Lower lobe of right lung (tissue), 2 donors: ENCODE measurements at regions not wholly inside any gene's neighbourhood (a gene's known extent, or its start where the extent isn't known, plus 50 kb on each side); places are given as distances from the start of the nearest gene placed in this dataset.

ENCODE experiments used
- ATAC-seq, 2 donors: fragments of 200-7000 bp; cut with Tn5 transposase; one replicate each; pipeline ENCODE4 v1.9.1; 2020 to 2022; ENCODE audit warnings: mild to moderate bottlenecking in 2 of 2, moderate library complexity in 2 of 2
- DNase-seq: peaks from one replicate; pipeline ENCODE4 v3.0.0-alpha.2; 2020
- H3K27ac ChIP-seq: fragments of 200-600 bp; one replicate; pipeline ENCODE4 v1.8.0; 2022
- H3K27me3 ChIP-seq: fragments of 200-600 bp; one replicate; pipeline ENCODE4 v1.8.0; 2022; ENCODE audit warnings: low read depth
- H3K36me3 ChIP-seq: fragments of 200-600 bp; one replicate; pipeline ENCODE4 v1.8.0; 2022; ENCODE audit warnings: mild to moderate bottlenecking
- H3K4me1 ChIP-seq: fragments of 200-600 bp; one replicate; pipeline ENCODE4 v1.8.0; 2022
- H3K4me3 ChIP-seq: fragments of 200-600 bp; one replicate; pipeline ENCODE4 v1.8.0; 2022; ENCODE audit warnings: mild to moderate bottlenecking
- H3K9me3 ChIP-seq: fragments of 200-600 bp; one replicate; pipeline ENCODE4 v1.8.0; 2022
- intact Hi-C: fragments of 100-400 bp; cut with DNase I; formaldehyde crosslinking; loops from one replicate; pipeline ENCODE4 v1.11.0; 2022
- TF ChIP-seq, protein P1 (sequence below): fragments of 200-600 bp; IDR thresholded peaks from one replicate; pipeline ENCODE4 v1.8.0; 2022; ENCODE audit warnings: antibody characterized with exemption, mild to moderate bottlenecking
- donor health status: DM: no; HTN: yes; CAD: no; lungs with severe emphysema.

DNA sequence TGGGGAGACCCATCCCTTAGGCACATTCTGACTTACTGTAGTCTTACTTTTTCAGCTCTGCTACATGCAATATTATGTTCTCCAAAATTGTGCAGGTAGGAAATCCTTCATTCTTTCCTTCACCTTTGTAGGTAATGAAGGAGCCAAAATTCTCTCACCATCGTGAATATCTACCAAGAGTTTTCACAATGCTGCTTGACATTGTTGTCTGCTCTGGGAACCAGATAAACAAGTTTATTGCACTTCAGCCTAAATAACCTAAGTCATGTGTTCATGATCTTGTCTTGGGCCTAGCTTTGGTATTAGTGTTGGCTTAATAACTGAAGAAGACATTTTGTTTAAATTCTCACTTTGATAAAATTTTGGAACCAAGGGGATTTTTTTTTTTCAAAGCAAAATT lies 110.8 kb upstream of the ELAC2 start:
- DNase-seq (no peak), ATAC-seq (no peak)
- Histone ChIP-seq H3K36me3 (no peaks in the 10 kb centered on the region), H3K9me3 (no peaks in the 10 kb centered on the region), H3K27ac (no peak overlapping the region), H3K27me3 (no peaks in the 10 kb centered on the region), H3K4me3 (no peak overlapping the region), H3K4me1 (no peaks in the 10 kb centered on the region)
- intact Hi-C loops = no loop called here
- TF ChIP-seq, protein P1, sequence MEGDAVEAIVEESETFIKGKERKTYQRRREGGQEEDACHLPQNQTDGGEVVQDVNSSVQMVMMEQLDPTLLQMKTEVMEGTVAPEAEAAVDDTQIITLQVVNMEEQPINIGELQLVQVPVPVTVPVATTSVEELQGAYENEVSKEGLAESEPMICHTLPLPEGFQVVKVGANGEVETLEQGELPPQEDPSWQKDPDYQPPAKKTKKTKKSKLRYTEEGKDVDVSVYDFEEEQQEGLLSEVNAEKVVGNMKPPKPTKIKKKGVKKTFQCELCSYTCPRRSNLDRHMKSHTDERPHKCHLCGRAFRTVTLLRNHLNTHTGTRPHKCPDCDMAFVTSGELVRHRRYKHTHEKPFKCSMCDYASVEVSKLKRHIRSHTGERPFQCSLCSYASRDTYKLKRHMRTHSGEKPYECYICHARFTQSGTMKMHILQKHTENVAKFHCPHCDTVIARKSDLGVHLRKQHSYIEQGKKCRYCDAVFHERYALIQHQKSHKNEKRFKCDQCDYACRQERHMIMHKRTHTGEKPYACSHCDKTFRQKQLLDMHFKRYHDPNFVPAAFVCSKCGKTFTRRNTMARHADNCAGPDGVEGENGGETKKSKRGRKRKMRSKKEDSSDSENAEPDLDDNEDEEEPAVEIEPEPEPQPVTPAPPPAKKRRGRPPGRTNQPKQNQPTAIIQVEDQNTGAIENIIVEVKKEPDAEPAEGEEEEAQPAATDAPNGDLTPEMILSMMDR = no peak

DNA sequence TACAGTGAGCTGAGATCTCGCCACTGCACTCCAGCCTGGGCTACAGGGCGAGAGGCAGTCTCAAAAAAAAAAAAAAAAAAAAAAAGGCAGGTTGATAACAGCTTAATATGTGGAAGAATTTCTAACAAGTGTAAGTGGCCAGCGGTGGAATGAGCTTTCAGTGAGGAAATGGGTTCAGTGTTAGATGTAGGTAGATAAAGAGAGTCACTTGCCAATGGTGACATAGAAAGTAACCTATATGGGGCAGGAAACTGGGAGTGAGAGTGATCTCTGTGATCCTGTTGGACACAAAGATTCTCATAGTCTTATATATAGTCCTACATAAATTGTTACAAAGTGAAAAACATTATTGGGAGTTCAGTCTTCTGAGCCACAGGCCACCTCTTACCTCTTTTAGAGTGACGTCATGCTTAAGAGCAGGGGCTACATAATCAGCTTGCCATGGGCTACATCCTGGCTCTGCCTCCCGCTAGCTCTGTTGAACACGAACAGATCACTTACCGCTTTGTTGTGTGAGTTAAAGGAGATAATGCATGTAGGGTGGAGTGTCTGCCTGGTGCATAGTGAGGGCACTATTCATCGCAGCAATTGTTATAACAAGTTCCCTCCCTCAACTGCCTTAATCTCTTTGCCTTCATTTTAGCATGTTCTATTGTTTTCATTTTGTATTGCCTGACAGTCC lies 110.2 kb upstream of the ELAC2 start:
- no peaks in the 10 kb centered on the region for H3K36me3 ChIP-seq
- H3K9me3 ChIP-seq = no peaks in the 10 kb centered on the region
- H3K4me3 ChIP-seq = no peak overlapping the region
- no peaks in the 10 kb centered on the region for H3K4me1 ChIP-seq
- no peak for DNase-seq
- H3K27me3 ChIP-seq = no peaks in the 10 kb centered on the region
- TF ChIP-seq, protein P1 = no peak
- H3K27ac ChIP-seq = no peak overlapping the region
- ATAC-seq = no peak
- intact Hi-C loops = no loop called here

- Histone ChIP-seq H3K4me1 (no peaks in the 10 kb centered on the region), H3K9me3 (no peaks in the 10 kb centered on the region), H3K27me3 (no peaks in the 10 kb centered on the region), H3K27ac (no peak overlapping the region), H3K4me3 (no peak overlapping the region), H3K36me3 (no peaks in the 10 kb centered on the region)
- intact Hi-C loops = no loop called here
- no peak for ATAC-seq
- no peak for DNase-seq
- TF ChIP-seq, protein P1 = no peak
Observed at GRCh38 chr17:13120864-13121263, 103.0 kb upstream of the ELAC2 start.

- Histone ChIP-seq H3K4me1 (no peaks in the 10 kb centered on the region), H3K27ac (no peak overlapping the region), H3K4me3 (no peak overlapping the region), H3K9me3 (no peaks in the 10 kb centered on the region), H3K27me3 (no peaks in the 10 kb centered on the region), H3K36me3 (no peaks in the 10 kb centered on the region)
- intact Hi-C loops = no loop called here
- DNase-seq (no peak), ATAC-seq (no peak)
- TF ChIP-seq, protein P1 = no peak
Observed at GRCh38 chr17:13118311-13118710, 100.5 kb upstream of the ELAC2 start.

- Histone ChIP-seq H3K4me1 (no peaks in the 10 kb centered on the region), H3K9me3 (no peaks in the 10 kb centered on the region), H3K27ac (no peak overlapping the region), H3K36me3 (no peaks in the 10 kb centered on the region), H3K4me3 (no peak overlapping the region), H3K27me3 (peaks cover 4% of the 10 kb centered on the region)
- intact Hi-C loops = no loop called here
- TF ChIP-seq, protein P1 = no peak
- no peak for DNase-seq
- ATAC-seq = no peak
Observed at GRCh38 chr17:13117616-13118015, 99.8 kb upstream of the ELAC2 start.
